SHP77 (cell line): ENCODE measurements at regions not wholly inside any gene's neighbourhood (a gene's known extent, or its start where the extent isn't known, plus 50 kb on each side); places are given as distances from the start of the nearest gene placed in this dataset.
"Not testable (repeated sequence)": the region's sequence is repeated elsewhere in the genome, so short reads cannot be mapped to it uniquely, and the experiment has no call there.

Source experiments
- DNase-seq, 2 experiments: peaks; one replicate each; lab custom pipeline; 2025; lab: John Stamatoyannopoulos, UW

DNA sequence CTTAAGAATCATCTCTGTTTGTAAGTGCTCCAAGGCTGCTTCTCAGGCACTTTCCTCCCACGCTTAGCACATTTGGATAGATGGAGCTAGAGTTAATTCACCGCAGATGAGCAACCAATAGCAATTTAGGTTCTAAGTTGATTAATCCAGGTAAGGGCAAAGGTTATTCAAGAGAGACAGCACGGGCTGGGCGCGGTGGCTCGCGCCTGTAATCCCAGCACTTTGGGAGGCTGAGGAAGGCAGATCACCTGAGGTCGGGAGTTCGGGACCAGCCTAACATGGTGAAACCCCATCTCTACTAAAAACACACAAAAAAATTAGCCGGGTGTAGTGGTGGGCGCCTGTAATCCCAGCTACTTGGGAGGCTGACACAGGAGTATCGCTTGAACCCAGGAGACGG is 54.5 kb upstream of the UNC13C start:
- not testable (repeated sequence) for DNase-seq

DNA sequence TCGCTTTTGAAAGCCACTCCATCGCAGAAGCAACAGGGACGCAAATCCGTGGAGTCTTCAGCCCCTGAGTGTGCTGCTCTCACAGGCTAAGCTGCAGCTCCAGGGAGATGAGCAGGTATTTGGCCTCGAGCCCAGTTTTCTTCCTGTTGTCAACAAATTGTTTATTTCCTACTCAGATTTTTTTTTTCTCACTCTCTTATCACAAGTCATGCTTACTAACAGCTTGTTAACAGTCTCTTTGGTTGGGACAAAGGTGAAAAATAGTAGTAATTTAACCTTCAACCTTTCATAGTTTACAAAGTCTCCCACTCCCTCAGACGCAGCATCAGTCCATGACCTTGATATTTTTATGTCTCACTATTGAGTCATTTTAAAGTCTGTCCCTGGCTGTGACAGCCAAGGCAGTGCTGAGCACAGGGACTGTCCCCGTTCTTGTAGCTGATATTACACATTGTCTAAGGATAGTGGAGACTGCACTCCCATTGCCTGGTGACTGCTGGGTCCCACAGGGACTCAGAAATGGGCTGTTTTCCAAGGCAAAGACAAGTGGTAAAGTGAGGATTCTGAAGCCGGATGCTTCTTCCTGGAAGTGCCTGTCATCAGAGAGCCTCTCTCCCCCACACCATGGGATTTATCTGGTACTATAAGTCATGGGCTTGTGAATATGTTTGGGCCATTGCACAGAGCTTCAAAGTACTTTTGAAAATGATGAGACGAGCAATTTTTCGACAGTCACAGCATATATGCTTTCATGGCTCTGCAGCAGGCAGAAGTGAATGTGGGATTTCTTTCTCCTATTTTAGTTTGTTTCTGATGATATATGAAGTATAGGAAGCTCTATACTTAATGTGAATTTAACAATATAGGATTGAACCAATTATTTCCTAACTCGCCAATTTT is 59.8 kb upstream of the UNC13C start:
- DNase-seq, result peak; percentile 13 to 21

GRCh38 chr15:53917109-53917508 is 61.1 kb upstream of the UNC13C start:
- no peak for DNase-seq

GRCh38 chr15:53911431-53911830 is 66.8 kb upstream of the UNC13C start:
- no peak for DNase-seq

- no peak for DNase-seq
These were observed 67.4 kb upstream of the UNC13C start for GRCh38 chr15:53910852-53911251.

- no peak for DNase-seq
These were observed 67.9 kb upstream of the UNC13C start for GRCh38 chr15:53910236-53910849.

DNA sequence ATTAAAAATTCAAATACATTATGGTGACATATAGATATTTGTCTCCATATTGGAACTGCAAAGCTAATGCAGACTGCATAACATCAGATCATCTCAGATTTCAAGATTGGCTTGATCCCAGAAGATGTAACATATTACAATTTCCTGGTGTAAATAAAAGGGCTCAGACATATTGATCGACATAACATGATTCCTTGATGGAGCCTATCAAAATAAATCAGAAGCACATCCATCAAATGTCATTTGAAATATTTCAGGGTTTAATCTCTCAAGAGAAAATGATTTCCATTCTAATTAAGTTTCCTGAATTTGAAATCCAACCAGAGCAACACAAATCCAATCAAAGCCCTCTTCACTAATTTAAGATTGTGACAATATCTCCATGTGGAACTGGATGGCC is 75.1 kb upstream of the UNC13C start:
- DNase-seq, result no peak

DNA sequence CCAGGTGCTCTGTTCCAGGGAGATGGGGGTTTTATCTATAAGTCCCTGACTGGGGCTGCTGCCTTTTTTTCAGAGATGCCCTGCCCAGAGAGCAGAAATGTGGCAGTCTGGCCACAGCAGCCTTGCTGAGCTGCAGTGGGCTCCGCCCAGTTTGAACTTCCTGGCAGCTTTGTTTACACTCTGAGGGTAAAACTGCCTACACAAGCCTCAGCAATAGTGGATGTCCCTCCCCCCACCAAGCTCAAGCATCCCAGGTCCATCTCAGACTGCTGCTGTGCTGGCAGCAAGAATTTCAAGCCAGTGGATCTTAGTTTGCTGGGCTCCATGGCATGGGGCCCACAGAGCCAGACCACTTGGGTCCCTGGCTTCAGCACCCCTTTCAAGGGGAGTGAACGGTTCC is 84.8 kb upstream of the UNC13C start:
- peak in 1 of 2 experiments; percentile 13 for DNase-seq

GRCh38 chr15:53891862-53892261 is 86.4 kb upstream of the UNC13C start:
- not testable (repeated sequence) for DNase-seq

DNA sequence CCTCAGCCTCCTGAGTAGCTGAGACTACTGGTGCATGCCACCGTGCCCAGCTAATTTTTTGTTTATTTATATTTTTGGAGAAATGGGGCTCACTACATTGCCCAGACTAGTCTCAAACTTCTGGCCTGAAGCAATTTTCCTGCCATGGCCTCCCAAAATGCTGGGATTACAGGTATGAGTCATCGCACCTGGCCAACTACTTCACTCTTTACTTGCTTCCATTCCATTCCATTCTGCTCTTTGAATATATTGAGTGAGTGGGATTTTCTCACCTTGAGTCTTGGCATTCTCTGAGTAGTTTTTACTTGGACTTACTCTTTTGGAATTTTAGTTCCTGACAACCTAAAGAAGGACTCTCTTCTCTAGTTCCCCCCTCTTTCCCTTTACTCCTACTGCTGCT is 93.8 kb upstream of the UNC13C start:
- DNase-seq, result no peak

- DNase-seq, result no peak
These were observed 95.9 kb upstream of the UNC13C start for GRCh38 chr15:53882311-53882710.

GRCh38 chr15:53880357-53880756 is 97.9 kb upstream of the UNC13C start:
- DNase-seq, result no peak

GRCh38 chr15:53875711-53876110 is 102.5 kb upstream of the UNC13C start:
- DNase-seq, result no peak

GRCh38 chr15:53875139-53875538 is 103.1 kb upstream of the UNC13C start:
- no peak for DNase-seq

GRCh38 chr15:53872410-53872809 is 105.8 kb upstream of the UNC13C start:
- DNase-seq, result no peak

GRCh38 chr15:53869806-53870073 is 108.5 kb upstream of the UNC13C start:
- no peak for DNase-seq

GRCh38 chr15:53869044-53869805 is 109.0 kb upstream of the UNC13C start:
- peak in 1 of 2 experiments; percentile 6 for DNase-seq

DNA sequence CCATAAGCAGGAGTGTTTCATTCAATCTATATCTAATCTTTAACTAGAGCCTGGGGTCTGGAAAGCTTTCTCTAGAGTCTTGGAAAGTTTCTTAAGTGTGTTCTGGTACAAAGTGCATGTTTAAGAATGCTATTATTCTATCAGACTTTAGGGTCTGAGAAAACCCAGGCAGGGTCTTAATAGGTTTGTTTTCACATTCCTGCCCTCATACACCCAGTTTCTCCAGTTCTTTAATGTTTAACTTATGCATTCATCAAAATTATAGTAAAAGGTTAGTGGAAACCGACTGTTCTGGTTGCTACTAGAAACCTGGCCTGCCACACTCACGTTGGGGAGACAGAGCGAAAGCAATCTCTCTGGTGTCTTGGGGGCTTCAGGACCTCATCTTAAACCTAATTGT is 102.9 kb upstream of the WDR72 start:
- DNase-seq, result no peak

DNA sequence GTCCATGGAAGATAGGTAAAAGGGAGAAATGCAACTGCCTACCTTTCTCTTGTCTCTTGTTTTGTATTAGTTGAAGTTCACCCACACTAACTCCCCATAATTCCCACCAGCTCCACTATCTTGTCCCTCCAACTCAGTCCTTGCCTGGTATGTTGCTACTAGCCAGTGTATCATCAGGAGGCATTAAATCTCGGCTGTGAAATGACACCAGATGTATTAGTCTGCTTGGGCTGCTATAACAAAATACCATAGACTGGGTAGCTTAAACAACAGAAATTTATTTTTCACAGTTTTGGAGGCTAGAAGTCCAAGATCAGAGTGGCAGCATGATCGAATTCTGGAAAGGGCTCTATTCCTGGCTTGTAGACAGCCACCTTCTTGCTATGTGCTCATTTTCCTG is 102.3 kb upstream of the WDR72 start:
- DNase-seq, result no peak

DNA sequence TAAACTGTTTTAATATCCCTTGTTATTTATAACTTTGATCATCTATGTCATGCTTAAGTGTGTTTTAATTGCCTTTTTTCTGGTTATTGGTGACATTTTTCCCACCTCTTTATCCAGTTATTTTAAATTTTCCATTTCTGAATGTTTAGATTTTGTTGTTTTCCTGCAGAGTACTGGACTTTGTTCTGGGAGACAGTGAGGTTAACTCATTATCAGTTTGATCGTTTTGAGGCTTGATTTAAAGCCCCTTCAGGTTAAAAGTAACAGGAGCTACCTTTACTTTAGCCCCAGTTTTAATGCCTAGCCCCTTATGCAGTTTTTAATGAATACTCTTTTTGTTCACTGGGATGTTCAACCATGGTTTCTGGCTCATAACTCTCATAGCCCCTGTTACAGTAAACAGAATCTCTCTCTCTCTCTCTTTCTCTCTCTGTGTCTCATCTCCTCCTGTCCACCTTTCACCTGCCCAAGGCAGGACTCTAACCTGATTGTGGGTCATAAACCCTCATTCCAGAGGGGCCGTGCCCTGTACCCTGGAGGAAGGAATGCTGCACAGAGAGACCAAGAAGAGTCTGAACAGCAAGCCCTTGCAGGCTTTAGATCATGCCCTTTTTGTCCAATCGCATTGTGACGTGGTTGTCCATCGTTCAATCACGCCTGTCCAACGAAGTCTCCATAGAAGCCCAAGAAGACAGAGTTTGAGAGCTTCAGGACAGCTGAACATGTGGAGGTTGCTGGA is 91.8 kb upstream of the WDR72 start:
- DNase-seq, result no peak

- no peak for DNase-seq
These were observed 88.3 kb upstream of the WDR72 start for GRCh38 chr15:53847745-53848144.

DNA sequence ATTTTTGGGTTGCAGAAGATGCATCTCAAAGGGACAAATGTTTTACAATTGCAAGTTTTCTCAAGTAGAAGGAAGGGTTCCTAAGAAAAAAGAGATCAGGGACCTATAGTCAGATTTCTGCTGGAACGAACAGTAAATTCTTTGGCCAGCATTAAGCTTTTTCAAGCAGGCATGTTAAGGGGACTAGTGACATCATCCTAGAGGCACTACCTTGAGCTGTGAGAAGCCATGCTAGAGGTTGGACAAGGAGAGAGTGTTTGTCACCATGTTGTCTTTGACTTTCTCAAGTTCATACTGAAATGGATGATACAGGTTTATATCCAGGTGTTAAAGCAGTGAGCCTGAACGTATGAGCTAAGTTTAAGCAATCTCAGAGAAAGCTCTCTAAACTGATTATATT is 85.2 kb upstream of the WDR72 start:
- no peak for DNase-seq
